Ascending aorta (tissue), 2 donors: ENCODE measurements at regions not wholly inside any gene's neighbourhood (a gene's known extent, or its start where the extent isn't known, plus 50 kb on each side); places are given as distances from the start of the nearest gene placed in this dataset.

Experiments used
- DNase-seq, 2 donors: peaks; one replicate each; pipeline ENCODE4 v3.0.0-alpha.2; 2019; ENCODE audit warnings: low spot score in 2 of 2
- H3K27ac ChIP-seq, 2 donors: fragments of 200-600 bp; sonication (generic); one replicate each; pipeline ENCODE4 v1.5.1; 2016 to 2017; ENCODE audit warnings: mild to moderate bottlenecking in 1 of 2
- H3K27me3 ChIP-seq: fragments of 200-600 bp; sonication (generic); one replicate; pipeline ENCODE4 v1.5.1; 2017
- H3K36me3 ChIP-seq, 2 donors: fragments of 200-600 bp; sonication (generic); one replicate each; pipeline ENCODE4 v1.5.1; 2016
- H3K4me1 ChIP-seq, 2 donors: fragments of 200-600 bp; sonication (generic); one replicate each; pipeline ENCODE4 v1.5.1; 2016 to 2017; ENCODE audit warnings: mild to moderate bottlenecking in 1 of 2
- H3K4me3 ChIP-seq, 2 donors: fragments of 200-600 bp; sonication (generic); one replicate each; pipeline ENCODE4 v1.5.1; 2016 to 2017; ENCODE audit warnings: mild to moderate bottlenecking in 1 of 2
- H3K9me3 ChIP-seq, 2 donors: fragments of 200-600 bp; sonication (generic); one replicate each; pipeline ENCODE4 v1.5.1; 2016
- CTCF ChIP-seq, 3 experiments: fragments of 200-600 bp in 2 of 3; fragments of 450-650 bp in 1 of 3; sonication (generic) in 2 of 3; IDR thresholded peaks; one replicate each; pipeline ENCODE4 v1.5.1; 2016 to 2019; ENCODE audit warnings: antibody characterized with exemption in 3 of 3, mild to moderate bottlenecking in 1 of 3, moderate library complexity in 1 of 3
- intact Hi-C: fragments of 100-400 bp; cut with DNase I; formaldehyde crosslinking; loops from one replicate; pipeline ENCODE4 v1.15.1; 2023

- H3K4me1 ChIP-seq: no peaks in the 10 kb centered on the region
- no peaks in the 10 kb centered on the region for H3K27me3 ChIP-seq
Observed at GRCh38 chr6:167452338-167453081, 127.6 kb downstream of the TTLL2 start.

GRCh38 chr6:167453082-167453446 lies 128.2 kb downstream of the TTLL2 start:
- no peak for TF ChIP-seq CTCF (IDR thresholded peaks at IDR 0.05)
- Histone ChIP-seq H3K9me3 (no peaks in the 10 kb centered on the region), H3K4me3 (no peak overlapping the region), H3K27ac (no peak overlapping the region), H3K36me3 (no peaks in the 10 kb centered on the region), H3K4me1 (no peaks in the 10 kb centered on the region), H3K27me3 (no peaks in the 10 kb centered on the region)
- intact Hi-C loops: no loop called here
- no peak for DNase-seq

More at GRCh38 chr6:167452338-167453081, 127.6 kb downstream of the TTLL2 start:
- H3K4me3 ChIP-seq: no peak overlapping the region
- H3K27ac ChIP-seq: no peak overlapping the region
- DNase-seq: no peak
- H3K36me3 ChIP-seq: no peaks in the 10 kb centered on the region
- TF ChIP-seq CTCF (IDR thresholded peaks at IDR 0.05): no peak
- intact Hi-C loops: no loop called here
- H3K9me3 ChIP-seq: no peaks in the 10 kb centered on the region

GRCh38 chr6:167454003-167454402 lies 129.1 kb downstream of the TTLL2 start:
- H3K4me1 ChIP-seq: no peaks in the 10 kb centered on the region
- H3K36me3 ChIP-seq: no peaks in the 10 kb centered on the region
- intact Hi-C loops: no loop called here
- no peaks in the 10 kb centered on the region for H3K9me3 ChIP-seq
- no peak for TF ChIP-seq CTCF (IDR thresholded peaks at IDR 0.05)
- H3K27me3 ChIP-seq: no peaks in the 10 kb centered on the region
- no peak for DNase-seq
- no peak overlapping the region for H3K27ac ChIP-seq
- no peak overlapping the region for H3K4me3 ChIP-seq

- no peaks in the 10 kb centered on the region for H3K9me3 ChIP-seq
- H3K4me1 ChIP-seq: no peaks in the 10 kb centered on the region
- H3K36me3 ChIP-seq: no peaks in the 10 kb centered on the region
- H3K27ac ChIP-seq: no peak overlapping the region
- DNase-seq: no peak
- no peaks in the 10 kb centered on the region for H3K27me3 ChIP-seq
- H3K4me3 ChIP-seq: no peak overlapping the region
- no peak for TF ChIP-seq CTCF (IDR thresholded peaks at IDR 0.05)
- intact Hi-C loops: no loop called here
Observed at GRCh38 chr6:167455371-167455770, 130.5 kb downstream of the TTLL2 start.

- intact Hi-C loops: no loop called here
- Histone ChIP-seq H3K9me3 (no peaks in the 10 kb centered on the region), H3K36me3 (no peaks in the 10 kb centered on the region), H3K27me3 (no peaks in the 10 kb centered on the region), H3K27ac (no peak overlapping the region), H3K4me1 (no peaks in the 10 kb centered on the region), H3K4me3 (no peak overlapping the region)
- no peak for TF ChIP-seq CTCF (IDR thresholded peaks at IDR 0.05)
- DNase-seq: no peak
Observed at GRCh38 chr6:167462514-167463312, 137.8 kb downstream of the TTLL2 start.
